ENCODE measurements at regions not wholly inside any gene's neighbourhood (a gene's known extent, or its start where the extent isn't known, plus 50 kb on each side); places are given as distances from the start of the nearest gene placed in this dataset.

DNA sequence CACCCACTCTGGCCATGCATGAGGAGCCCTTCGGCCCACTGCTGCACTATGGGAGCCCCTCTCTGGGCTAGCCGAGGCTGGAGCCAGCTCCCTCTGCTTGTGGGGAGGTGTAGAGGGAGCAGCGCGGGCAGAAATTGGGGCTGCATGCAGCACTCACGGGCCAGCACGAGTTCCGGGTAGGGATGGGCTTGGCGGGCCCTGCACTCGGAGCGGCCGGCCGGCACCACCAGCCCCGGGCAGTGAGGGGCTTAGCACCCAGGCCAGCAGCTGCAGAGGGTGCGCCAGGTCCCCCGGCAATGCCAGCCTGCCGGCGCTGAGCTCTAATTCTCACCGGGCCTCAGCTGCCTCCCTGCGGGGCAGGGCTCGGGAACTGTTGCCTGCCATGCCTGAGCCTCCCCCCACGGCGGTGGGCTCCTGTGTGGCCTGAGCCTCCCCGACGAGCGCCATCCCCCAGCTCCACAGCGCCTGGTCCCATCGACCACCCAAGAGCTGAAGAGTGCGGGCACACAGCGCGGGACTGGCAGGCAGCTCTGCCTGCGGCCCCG is 209.0 kb downstream of the LTN1 start:
- no peak for DNase-seq (ENCODE audit: low read depth)

DNA sequence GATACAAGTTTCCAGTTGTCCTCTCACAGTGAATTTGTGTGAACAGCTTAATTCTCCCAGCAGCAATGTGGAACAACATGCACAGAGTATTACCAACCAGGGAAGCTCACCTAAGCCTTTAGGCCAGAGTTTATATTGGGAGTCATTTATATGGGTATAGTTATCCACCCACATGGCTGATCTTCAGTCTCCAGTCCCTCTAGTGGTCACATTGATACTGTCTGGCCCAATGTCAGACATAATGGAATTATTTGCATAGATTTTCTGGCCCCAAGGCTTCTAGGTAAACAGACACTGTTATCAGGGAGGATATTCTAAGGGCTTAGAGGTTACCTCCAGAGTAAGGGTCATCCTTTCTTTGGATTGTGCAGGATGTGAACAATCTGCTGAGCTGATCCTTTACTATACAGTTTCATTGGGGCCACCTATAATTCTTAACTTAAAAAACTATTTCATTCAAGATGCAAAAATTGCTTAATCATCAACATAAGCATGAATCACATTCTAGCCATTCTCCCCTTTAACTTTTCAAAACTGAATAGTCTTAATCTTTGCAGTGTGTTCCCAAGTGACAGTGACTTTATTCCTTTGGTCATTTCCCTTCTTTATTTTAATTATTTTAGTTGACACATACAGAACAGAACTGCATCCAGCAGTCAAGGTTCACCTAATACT is 210.9 kb downstream of the LTN1 start:
- peak; percentile 51 for DNase-seq (ENCODE audit: low read depth)

DNA sequence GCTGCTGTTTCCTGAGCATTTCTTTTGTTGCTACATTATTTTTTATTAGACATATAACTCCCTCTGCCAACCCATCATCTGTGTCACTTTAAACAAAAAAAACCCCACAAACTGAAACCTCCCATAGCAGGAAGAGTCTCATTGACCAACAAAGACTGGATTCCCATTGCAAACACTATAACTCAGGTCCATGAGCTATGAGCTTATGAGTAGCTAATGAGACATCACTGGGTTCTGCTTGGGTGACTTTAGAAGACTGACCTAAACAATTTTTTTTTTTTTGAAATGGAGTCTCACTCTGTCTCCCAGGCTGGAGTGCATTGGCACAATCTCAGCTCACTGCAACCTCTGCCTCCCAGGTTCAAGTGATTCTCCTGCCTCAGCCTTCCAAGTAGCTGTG is 212.8 kb downstream of the LTN1 start:
- DNase-seq (ENCODE audit: low read depth), result no peak

DNA sequence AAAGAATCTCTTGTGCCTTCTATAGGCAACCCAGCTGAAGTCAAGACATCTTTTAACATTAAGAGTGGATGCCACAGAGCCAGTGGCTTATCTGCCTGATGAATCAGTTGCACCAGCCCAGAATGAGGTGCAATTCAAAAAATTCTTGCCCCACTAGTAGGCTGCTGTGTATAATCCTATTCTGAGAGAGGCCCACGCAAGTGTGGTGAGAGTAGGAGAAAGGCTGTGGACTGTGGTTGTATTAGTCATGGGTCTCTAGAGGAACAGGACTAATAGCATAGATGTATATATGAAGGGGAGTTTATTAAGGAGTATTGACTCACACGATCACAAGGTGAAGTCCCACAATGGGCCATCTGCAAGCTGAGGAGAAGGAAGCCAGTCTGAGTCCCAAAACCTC is 216.4 kb downstream of the LTN1 start:
- DNase-seq (ENCODE audit: low read depth), result peak; percentile 65

DNA sequence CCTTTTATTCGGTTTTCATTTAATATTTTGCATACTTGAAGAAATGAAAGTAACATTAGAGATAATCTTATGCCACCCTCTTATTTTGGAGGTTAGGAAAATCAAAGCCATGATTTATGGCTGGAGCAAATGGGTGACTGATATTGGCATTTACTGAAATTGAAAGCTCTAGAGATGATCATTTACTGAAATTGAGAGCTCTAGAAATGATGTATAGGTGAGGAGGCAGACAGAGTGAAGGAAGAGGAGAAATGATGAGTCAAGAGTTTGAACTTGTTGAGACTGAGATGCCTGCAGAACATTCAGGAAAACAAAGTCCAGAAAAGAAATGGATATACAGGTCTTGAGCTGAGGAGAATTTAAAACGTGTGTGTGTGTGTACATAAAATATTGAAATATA is 217.6 kb downstream of the LTN1 start:
- no peak for DNase-seq (ENCODE audit: low read depth)

DNA sequence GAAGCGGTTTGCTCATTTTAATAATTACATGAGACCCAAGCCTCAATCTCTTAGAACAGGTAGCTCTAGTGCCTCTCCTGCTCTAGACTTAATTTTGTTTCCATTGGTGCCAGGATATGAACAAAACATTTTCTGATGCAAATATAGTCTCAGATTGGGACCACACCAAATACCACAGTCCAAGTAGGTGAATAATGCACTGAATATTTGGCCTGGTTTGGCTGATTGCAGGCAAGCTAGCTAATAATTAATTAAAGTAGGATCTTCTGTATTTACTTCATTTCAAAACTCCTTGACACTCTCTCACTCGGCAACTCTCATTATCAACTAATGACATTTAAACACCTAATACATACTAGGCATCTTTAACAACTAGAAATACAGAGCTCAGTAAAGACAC is 219.6 kb downstream of the LTN1 start:
- no peak for DNase-seq (ENCODE audit: low read depth)

DNA sequence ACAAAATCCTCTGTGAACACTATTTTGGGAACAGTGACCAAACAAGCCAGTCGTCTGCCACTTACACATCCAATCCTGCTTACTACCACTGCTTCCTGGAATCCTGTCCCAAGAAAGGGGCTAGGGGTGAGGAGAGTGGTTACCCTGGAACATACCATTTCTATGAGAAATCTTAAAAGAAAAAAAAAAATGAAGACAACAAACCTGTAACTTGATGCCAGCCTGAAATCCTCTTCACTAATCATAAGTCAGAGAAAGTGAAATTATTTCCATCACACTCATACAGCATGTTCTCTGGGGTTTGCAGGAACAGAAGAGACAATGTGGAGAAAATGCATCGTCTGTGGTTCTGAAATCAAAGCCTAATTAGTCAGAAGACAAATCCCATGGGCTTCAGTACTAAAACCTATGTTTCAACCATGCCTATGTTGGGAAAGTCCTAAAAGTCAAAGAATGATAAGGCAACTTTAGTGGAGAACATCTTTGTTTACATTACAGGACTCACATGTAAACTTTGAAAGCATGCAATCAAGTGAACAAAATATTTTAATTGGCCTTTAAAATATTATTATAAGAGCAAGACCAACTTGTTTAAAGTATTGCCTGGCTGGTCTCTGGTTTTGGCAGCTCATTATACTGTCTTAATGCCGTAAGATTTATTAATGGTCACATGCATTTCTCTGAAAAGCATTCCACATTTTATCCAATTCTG is 220.7 kb downstream of the LTN1 start:
- peak; percentile 56 for DNase-seq (ENCODE audit: low read depth)

DNA sequence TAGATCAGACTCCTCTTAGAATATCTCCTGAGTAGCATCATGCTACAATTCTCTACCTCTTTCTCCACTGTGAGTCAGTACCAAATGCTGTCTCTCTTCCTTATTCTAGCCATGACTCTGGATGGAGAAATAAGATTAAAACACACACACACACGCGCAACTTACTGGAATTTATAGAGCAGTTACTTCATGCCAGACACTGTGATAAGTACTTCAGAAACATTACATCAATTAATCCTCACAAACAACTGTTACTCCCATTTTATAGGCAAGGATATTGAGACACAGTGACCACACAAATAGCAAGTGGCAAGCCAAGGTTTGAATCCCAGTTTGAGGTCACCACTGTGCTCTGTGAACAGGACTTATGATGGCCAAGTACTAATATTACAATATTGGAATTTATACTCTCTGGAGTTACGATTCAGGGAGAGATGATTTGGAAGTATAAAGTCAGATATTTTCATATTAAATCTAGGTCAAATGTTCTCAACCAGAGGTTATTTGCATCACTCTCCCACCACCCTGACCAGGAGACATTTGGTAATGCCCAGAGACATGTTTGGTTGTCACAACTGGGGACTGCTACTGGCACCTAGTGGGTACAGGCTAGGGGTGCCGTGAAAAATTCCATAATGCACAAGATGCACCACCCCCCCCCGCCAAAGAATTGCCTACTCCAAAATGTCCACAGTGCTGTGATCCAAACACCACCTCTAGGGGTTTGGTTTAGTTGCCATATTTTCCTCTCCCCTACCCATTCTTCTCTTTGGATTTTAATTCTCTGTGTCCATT is 221.6 kb downstream of the LTN1 start:
- no peak for DNase-seq (ENCODE audit: low read depth)

DNA sequence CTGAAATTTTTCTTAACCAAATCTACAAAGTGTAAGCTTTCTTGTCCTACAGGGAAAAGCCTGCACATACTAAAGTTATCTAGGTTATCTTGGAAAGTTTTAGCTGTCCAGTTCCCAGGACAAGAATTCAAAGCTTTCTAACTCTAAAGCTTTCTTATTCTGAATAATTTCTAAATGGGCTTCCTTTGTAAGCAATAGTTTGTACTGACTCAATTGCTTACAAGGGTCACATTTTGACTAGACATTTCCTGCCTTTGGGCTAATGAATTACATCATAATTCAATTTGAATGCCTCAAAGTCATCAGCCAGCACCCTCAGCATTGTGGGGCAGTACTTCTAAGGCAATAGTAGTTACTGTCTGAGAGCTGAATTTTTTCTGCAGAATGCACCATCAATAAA is 223.0 kb downstream of the LTN1 start:
- no peak for DNase-seq (ENCODE audit: low read depth)

DNA sequence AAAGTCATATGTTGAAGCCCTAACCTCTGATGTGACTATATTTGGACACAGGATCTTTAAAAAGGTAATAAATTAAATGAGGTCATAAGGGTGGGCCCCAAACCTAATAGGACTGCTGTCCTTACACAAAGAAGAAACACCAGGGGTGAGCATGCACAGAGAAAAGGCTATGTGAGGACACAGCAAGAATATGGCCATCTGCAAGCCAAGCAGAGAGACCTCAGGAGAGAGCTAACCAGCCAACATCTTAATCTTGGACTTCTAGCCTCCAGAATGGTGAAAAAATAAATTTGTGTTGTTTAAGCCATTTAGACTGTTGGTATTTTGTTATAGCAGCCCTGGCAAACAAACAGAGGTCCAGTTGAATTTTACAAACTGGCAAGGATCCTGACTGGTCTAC is 223.9 kb downstream of the LTN1 start:
- no peak for DNase-seq (ENCODE audit: low read depth)

DNA sequence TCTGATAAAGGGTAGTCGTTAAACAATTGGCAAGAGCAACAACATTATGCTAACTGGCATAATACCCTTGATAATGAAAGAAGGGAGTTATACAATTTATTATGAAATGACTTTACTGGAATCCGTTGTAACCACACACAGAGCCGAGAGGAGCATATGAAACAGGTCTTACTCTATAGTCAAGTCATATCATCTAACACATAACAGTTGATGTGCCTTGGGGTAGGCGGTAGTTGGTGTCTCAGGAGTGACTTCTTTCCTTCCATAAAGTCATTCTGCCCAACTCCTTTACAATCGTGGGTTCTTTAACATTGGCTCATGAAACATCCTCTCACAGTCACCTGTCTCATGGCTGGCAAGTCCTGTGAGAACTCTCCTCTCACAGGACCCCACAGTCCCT is 225.2 kb downstream of the LTN1 start:
- DNase-seq (ENCODE audit: low read depth), result no peak

DNA sequence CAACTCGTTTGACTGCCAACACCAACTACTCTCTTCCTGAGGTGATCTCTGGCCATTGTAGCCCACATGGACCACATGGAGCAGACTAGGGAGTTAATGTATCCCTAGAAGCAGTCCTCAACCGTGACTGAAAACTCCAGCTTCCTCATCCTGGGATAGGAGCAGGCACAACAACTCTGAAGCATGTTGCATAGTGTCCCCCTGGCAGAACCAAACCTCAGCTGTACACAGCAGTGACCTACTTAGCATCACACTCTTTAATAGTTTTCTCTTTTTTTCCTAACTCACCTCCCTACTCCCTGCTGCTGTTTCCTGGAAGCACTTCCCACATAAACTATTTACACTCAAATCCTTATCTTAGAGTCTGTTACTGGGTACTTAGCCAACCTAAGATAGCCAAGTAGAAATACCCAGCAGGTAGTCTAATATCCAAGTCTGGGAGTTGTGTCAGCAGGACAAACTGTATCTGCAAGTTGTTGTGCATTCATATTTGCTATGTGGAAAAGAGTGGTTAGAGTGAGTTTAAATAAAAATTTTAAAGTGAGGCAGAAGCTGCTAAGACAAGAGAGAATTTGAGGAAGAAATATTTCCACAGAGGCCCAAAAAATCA is 228.8 kb downstream of the LTN1 start:
- DNase-seq (ENCODE audit: low read depth), result no peak

DNA sequence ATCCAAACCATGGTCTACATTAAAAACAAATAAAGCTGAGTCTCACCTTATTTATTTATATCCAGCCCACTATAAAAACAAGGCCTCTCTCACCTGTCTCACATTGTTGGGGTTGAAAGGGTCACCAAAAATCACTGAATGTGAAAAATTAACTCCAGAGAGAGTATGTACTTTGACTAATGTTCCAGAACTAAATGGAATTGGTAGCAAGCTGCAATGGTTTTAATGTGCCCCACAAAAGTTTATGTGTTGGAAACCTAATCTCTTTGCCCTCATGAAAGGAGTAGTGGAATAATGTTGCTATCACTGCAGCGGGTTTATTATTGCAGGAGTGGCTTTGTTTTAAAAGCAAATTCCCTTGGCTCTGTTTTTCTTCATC is 230.3 kb downstream of the LTN1 start:
- DNase-seq (ENCODE audit: low read depth), result no peak

DNA sequence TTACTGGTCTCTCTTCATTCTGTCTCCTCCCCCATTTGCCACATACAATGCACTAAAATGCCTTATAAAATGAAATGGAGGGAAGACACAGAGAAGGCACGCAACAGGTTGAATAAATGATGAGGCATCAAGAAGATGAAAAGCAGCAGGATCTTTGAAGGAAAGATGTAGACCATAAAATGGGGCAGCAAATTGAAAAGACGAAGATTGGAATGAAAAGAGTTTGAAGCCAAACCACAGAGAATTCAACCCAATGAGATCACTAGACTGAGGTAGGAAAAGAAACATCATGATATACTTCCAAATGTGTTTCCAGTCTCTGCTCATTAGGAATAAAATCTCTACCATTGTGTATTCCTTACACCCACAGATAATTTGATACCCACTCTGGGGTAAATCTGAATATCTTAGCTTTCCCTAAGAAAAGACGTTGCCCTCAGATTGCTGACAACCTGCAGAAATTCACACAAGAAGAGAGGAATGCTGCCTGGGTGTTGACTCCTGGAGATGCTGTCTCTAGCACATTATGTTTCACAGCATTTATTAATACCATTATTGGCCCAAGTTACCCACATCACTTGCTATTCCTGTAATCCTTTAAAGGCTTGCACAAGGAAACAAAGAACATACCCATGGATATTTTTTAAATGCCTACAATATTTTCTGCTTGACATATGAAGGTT is 230.9 kb downstream of the LTN1 start:
- DNase-seq (ENCODE audit: low read depth), result no peak

DNA sequence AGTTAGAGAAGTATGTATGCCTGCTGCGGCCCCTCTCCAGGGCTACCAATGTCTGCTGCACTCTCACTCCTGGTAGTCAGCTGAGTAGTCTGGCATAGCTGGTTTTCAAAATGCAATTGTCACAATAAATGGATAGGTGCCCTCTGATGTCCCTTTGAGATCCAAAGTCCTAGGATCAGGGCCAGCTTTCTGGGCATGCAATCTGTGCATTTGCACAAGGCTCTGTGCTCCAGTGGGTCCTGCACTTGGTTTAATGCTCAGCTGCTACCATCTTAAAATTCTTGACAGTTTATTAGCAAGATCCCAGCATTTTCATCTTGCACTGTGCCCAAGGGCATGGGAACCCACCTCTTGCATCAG is 233.8 kb downstream of the LTN1 start:
- DNase-seq (ENCODE audit: low read depth), result no peak

DNA sequence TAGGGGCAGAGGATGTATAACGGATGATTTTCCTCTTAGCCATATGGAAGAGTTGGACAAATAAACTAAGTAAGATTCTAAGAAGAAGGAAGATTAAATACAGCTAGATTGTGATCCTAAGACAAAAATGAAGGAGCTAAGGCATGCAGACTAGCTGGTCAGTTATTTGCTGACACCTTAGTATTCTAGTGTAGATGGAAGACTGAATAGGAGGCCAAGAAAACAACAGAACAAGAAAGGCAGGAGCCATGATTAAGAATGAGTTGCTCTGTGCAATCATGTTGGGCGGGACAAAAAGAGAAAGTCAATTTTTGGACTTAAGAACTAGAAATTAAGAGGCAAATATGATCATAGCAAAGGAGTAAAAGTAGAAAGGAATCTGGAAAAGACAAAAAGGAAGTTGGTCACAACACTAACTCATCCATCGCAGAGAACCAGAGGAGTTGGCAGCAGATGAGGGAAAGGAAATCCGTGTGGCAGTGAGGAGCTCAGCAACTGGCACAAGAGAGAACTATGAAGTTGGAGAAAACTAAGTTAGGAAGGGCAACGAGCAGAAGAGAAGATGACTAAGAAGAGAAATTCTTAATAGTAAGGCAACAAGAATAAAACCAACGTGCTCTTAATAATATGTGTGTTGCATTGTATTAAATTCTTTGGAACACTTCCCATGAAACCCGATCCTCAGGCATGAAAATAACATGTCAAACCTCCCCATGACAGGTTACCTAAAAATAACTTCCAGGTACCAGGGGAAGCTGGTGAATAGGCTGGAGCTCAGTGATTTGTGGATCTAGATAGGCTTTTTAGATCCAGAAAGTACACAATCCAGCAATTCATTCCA is 234.4 kb downstream of the LTN1 start:
- no peak for DNase-seq (ENCODE audit: low read depth)

DNA sequence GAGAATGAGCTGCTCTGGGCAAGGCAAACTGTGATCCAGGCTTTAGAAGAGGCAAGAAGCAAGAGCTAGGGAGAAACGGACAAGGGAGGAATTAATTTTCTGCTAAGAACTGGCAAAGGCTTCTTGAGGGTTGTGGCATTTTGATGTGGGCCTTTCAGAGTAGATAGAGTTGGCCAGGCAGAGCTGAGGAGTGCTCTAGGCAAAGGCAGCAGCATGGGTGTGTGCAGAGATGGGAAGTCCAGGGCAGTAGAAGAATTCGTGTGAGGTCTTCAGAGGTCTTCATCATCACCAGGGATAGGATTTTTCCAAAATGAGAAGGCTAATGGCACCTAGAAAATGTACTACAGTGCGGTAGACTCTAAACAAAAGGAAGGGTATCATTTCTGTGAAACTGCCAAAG is 237.8 kb downstream of the LTN1 start:
- no peak for DNase-seq (ENCODE audit: low read depth)

DNA sequence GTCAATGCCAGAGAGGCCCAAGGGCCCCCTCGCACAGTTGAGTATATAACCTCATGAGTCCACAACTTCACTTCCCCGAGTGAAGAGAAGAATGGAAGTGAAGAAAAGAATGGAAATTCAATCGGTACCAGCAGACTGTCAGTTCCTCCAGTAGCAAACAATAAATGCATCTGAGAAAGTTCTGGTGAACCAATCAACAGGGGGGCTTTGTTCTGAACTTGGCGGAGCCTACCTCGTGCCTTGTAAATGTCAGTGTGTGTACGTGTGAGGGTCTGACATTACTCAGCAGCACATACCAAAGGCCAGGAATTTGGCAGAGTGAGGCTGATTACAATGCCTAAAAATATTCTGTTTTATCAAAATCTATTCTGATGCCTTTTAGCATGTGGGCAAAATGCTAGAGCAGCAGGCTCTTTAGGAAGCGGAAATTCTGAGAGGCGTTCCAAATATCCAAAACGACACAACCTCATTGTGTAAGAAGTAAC is 238.5 kb downstream of the LTN1 start:
- DNase-seq (ENCODE audit: low read depth), result peak; percentile 13

DNA sequence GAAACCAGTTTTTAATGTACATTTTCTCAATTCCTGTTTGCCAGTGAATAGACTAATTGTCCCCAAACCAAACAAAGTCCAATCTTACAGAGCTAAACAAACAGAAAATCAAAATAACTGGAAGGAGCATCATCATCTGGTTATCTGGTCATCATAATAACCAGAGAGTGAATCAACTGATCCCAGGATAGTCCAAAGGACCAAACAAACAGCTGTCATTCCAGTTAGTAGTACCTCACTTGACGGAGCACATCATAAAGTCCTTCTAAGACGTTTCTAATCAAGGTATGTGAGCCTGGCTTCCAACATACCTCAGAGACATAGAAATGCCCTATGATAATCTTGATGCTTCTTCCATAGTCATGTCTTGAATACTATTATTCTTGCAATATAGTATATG is 240.5 kb downstream of the LTN1 start:
- DNase-seq (ENCODE audit: low read depth), result no peak

DNA sequence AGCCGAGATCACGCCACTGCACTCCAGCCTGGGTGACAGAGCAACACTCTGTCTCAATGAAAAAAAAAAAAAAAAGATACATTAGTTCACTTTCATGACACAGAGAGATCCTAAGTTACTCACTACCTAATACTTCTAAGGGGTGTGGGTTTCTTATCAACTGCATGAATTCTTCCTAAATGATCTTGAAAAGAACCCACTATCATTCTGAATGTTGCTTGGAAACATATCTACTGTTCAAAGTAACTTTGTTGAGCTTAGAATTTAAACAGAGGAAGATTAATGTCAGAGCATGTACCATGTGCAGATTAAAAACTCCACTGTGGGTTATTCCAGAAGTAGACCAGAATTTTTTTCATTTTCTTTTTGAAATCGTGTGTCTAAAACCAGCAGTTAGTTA is 241.5 kb downstream of the LTN1 start:
- no peak for DNase-seq (ENCODE audit: low read depth)

DNA sequence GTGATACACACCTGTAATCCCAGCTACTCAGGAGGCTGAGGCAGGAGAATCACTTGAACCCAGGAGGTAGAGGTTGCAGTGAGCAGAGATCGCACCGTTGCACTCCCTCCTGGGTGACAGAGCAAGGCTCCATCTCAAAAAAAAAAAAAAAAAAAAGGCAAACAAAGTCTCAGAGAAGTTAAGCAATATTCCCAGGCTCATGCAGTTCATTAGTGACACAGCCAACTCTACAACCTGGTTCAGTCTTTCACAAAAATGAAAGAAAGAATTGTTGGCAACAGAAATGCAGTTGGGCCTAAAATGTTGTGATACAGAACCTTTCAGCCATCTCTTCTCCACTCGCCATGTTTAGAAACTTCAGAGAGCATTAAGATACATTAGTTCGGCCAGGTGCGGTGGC is 242.1 kb downstream of the LTN1 start:
- DNase-seq (ENCODE audit: low read depth), result no peak
